LNCAP (cell line): ENCODE measurements at regions not wholly inside any gene's neighbourhood (a gene's known extent, or its start where the extent isn't known, plus 50 kb on each side); places are given as distances from the start of the nearest gene placed in this dataset.

ENCODE experiments used
- TF ChIP-seq, protein P1 (sequence below): fragments of 450-650 bp; IDR thresholded peaks from 2 replicates; pipeline ENCODE4 v1.5.1; 2017; ENCODE audit warnings: mild to moderate bottlenecking

GRCh38 chr14:97575677-97576076 is 778.5 kb downstream of the VRK1 start:
- TF ChIP-seq, protein P1, sequence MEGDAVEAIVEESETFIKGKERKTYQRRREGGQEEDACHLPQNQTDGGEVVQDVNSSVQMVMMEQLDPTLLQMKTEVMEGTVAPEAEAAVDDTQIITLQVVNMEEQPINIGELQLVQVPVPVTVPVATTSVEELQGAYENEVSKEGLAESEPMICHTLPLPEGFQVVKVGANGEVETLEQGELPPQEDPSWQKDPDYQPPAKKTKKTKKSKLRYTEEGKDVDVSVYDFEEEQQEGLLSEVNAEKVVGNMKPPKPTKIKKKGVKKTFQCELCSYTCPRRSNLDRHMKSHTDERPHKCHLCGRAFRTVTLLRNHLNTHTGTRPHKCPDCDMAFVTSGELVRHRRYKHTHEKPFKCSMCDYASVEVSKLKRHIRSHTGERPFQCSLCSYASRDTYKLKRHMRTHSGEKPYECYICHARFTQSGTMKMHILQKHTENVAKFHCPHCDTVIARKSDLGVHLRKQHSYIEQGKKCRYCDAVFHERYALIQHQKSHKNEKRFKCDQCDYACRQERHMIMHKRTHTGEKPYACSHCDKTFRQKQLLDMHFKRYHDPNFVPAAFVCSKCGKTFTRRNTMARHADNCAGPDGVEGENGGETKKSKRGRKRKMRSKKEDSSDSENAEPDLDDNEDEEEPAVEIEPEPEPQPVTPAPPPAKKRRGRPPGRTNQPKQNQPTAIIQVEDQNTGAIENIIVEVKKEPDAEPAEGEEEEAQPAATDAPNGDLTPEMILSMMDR = no peak

DNA sequence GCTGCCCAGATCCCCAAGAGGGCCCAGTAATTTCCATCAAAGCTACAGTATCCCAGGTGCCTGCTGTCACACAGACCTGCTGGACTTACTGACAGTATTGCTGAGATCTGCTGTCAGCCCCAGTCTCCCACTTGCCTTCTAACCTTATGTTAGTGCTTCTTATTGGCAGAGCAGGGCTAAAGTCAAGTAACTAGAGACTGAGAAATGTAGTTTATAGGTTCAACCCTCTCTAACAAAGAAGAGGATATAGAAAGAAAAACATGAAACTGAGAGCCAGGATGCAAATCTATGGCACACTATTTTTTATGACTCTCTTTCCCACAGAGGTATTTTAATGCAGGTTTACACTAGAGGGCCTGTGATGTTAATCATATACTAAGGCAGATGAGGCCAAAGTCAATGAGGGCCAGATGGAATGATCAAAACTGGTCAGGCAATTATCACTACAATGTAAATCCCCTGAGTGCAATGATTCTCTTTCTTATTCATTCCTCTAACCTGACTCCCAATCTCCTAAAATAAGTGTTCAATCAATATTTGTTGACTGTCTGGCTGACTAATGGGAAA is 781.9 kb downstream of the VRK1 start:
- TF ChIP-seq, protein P1 = no peak

GRCh38 chr14:97581016-97581415 is 783.8 kb downstream of the VRK1 start:
- TF ChIP-seq, protein P1 = no peak

- TF ChIP-seq, protein P1 = no peak
Observed at GRCh38 chr14:97582022-97582421, 784.8 kb downstream of the VRK1 start.

DNA sequence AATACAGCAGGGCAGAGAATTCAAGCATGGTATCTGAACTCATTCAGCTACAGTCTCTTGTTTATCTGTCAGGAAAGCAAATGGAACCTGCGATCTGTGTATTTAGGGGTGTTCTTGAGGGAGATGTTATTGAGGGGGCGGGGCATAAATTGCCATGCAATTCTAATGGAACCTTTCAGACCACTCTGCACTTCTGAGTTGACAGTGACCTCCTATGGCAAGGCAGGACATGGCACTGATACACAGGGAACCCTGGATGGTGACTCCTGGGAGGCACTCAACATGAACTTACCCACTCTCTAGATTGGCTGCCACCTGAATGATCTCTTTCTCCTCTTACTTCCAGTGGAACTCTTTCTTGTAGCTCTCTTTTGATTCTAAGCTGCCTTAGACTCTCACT is 787.3 kb downstream of the VRK1 start:
- TF ChIP-seq, protein P1 = no peak

DNA sequence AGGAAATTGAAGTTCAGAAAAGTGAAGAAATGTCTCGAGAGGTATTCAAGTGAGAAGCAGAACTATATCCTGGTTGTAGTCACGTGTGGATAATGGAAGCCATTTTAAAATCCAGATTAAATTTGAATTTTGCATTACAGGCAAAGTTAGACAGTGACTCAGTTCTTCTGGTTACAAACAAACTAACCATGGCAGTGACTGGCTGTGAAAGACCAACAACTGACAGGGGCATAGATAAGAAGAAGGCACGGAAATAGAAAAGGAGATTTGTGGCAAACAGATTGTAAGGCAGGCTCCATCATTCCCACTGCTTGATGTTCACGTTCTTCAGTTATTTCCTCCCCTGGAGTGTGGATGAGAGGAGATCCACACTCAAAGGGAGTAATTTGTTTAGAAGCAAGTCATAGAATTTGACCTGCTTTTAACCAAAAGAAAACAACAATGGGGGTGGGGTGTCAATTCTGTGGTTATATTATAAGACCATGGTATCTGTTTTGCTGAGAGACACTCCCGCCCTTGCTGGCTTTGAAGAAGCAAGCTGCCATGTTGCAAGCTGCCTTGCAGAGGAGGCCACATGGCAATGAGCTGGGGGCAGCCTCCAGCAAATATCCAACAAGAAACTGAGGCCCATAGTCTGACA is 795.3 kb downstream of the VRK1 start:
- TF ChIP-seq, protein P1 = no peak

GRCh38 chr14:97594306-97594705 is 797.1 kb downstream of the VRK1 start:
- TF ChIP-seq, protein P1 = no peak
